ENCODE measurements at regions not wholly inside any gene's neighbourhood (a gene's known extent, or its start where the extent isn't known, plus 50 kb on each side); places are given as distances from the start of the nearest gene placed in this dataset.

DNA sequence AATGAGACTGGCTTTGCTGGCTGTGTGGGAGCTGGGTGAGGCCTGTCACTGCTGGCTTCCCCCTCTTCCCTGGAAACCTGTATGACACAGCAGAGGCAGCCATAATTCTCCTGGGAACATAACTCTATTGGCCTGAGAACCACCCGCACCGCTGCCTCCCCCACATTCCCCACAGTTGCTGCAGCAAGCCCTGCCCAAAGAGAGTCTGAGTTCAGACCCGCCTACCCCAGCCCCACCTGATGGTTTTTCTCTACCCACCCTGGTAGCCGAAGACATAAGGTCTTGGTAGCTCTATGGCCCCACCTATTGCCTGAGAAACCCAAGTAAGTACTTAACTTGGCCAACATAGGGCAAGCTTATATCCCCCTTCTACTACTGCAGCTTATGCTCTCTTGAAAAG lies 174.8 kb downstream of the C11orf91 start:
- no peak overlapping the region for H3K4me3 ChIP-seq (ENCODE audit: low read length)
- TF ChIP-seq, protein P1, sequence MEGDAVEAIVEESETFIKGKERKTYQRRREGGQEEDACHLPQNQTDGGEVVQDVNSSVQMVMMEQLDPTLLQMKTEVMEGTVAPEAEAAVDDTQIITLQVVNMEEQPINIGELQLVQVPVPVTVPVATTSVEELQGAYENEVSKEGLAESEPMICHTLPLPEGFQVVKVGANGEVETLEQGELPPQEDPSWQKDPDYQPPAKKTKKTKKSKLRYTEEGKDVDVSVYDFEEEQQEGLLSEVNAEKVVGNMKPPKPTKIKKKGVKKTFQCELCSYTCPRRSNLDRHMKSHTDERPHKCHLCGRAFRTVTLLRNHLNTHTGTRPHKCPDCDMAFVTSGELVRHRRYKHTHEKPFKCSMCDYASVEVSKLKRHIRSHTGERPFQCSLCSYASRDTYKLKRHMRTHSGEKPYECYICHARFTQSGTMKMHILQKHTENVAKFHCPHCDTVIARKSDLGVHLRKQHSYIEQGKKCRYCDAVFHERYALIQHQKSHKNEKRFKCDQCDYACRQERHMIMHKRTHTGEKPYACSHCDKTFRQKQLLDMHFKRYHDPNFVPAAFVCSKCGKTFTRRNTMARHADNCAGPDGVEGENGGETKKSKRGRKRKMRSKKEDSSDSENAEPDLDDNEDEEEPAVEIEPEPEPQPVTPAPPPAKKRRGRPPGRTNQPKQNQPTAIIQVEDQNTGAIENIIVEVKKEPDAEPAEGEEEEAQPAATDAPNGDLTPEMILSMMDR (conservative IDR thresholded peaks at IDR 0.05; ENCODE audit: low read depth, low read length) = no peak
- no peak for DNase-seq (ENCODE audit: low read depth)

DNA sequence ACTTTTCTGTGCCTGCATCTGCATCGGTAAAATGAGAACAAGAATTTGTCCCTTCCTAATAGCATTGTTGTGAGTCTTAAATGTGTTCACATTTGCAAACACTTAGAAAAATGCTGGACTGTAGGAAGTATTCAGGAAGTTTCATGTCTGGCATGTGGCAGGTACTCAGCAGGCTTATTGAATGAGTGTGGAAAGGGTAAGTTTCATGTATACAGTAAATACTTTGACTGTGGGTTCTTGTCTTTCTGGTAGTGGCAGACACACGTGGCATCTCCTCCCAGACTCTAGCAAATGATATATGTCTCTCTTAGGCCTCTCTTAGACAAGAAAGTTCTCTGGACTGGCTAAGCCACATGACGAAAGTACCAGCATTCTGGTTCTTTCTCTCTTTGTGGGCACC lies 179.2 kb downstream of the C11orf91 start:
- DNase-seq (ENCODE audit: low read depth) = no peak
- H3K4me3 ChIP-seq (ENCODE audit: low read length) = no peak overlapping the region
- TF ChIP-seq, protein P1 (conservative IDR thresholded peaks at IDR 0.05; ENCODE audit: low read depth, low read length) = no peak

DNA sequence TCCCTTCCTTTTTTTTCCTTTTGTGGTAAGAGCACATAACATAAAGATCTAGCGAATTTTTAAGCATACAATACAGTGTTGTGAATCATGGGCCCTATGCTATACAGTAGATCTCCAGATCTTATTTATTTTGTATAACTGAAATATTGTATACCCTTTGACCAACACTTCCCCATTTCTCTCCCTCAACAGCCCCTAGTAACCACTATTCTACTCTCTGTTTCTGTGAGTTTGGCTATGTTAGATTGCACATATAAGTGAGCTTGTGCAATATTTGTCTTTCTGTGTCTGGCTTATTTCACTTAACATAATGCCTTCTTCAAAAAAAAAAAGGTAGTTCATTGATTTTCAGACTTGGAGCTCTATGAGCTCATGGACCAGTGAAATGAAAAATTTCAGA lies 180.5 kb downstream of the C11orf91 start:
- TF ChIP-seq, protein P1 (conservative IDR thresholded peaks at IDR 0.05; ENCODE audit: low read depth, low read length) = no peak
- no peak for DNase-seq (ENCODE audit: low read depth)
- no peak overlapping the region for H3K4me3 ChIP-seq (ENCODE audit: low read length)

DNA sequence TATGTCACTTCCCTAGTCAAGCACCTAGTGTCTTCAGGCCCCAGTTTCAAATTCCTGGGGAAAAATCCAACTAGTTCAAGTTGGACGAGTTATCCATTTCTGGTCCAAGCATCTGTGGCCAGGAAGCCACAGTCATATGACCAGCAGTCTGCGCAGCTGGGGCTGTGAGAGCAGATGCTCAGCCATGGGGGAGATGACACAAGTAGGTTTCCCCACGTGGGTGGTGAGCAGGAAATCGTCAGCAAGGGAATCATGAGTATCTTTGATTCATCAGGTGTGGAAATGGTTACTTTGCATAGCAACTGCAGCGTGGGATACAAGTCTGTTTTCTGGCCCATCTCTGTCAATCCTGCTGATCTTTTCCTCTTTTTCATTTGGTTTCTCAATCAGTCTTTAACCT lies 185.3 kb downstream of the C11orf91 start:
- TF ChIP-seq, protein P1 (conservative IDR thresholded peaks at IDR 0.05; ENCODE audit: low read depth, low read length) = no peak
- DNase-seq (ENCODE audit: low read depth) = no peak
- no peak overlapping the region for H3K4me3 ChIP-seq (ENCODE audit: low read length)

DNA sequence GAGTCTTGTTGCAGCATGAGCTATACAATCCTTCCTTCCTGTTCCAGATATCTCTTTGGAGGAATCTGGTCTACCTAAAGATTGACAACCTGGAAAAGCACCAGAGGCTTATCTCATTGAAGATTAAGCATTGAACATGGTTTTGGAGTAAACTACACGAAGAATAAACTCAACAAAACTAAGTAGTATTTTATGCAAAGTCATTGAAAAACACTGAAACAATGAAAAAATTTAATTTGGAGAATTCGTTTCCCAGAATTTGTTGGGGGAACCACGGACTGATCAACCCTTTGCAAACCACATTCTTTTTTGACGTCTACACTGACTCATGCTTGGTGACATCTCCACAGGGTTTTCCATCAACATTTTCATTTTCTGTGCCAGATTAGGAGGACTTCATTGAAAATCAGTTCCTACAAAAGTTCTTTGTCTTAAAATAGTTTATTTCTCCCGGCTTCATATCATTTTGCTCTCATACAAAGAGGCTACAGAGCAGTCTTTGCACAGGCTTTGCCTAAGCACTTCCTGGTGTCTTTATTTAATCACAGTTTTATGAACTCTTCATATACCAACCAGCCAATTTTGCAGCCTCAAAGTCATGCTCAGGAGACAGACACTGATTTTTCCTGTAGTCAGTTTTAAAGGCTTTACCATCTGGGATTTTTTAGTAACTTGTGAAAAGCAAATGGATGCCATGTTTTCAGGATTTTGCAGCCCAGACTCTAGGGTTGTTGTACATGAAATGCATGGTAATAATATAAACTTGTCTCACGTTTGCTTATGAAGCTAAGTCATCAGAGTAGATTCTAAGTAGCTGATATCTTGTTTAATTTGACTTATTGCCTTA lies 186.3 kb downstream of the C11orf91 start:
- no peak for DNase-seq (ENCODE audit: low read depth)
- TF ChIP-seq, protein P1 (conservative IDR thresholded peaks at IDR 0.05; ENCODE audit: low read depth, low read length) = no peak
- H3K4me3 ChIP-seq (ENCODE audit: low read length) = no peak overlapping the region

DNA sequence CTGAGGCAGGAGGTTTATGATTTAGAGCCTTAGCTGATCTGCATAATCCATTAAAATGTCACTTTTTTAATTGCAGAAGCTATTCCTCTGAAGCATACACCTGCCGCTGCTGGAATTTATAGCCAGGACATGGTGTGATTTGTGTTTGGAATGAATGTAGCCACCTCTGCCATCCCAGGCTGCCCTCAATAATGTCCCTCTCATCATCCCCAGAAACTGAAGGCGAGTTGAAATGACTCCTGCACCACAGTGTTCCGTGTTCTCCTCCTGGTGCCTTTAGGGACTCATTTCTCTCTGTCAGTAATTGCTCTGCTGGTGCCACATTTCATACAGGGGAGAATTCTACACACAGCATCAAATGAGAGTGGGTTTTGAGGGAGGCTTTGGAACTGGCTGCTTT lies 191.0 kb downstream of the C11orf91 start:
- DNase-seq (ENCODE audit: low read depth) = no peak
- TF ChIP-seq, protein P1 (conservative IDR thresholded peaks at IDR 0.05; ENCODE audit: low read depth, low read length) = no peak
- no peak overlapping the region for H3K4me3 ChIP-seq (ENCODE audit: low read length)

DNA sequence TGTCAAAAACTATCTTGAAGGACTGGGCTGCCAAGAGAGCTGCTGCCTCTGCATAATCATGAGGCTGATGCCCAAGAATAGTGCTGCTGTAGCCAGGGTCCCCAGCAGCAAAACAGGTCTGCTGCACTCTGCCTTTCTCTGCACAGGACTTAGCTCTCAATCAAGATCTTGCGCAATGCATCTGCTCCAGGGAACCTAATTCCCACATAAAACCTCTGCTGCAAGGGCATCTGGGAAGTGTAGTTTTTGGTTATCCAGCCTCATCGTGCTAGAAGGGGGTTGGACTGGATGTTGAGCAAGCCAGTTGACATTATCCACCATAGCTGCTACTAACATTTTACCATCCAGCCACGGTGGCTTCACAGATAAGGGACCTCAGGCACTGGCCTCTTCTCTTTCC lies 192.7 kb downstream of the C11orf91 start:
- TF ChIP-seq, protein P1 (conservative IDR thresholded peaks at IDR 0.05; ENCODE audit: low read depth, low read length) = no peak
- no peak for DNase-seq (ENCODE audit: low read depth)
- no peak overlapping the region for H3K4me3 ChIP-seq (ENCODE audit: low read length)

All from retinal pigment epithelial cell (primary cell).